ENCODE measurements at regions not wholly inside any gene's neighbourhood (a gene's known extent, or its start where the extent isn't known, plus 50 kb on each side); places are given as distances from the start of the nearest gene placed in this dataset.

DNA sequence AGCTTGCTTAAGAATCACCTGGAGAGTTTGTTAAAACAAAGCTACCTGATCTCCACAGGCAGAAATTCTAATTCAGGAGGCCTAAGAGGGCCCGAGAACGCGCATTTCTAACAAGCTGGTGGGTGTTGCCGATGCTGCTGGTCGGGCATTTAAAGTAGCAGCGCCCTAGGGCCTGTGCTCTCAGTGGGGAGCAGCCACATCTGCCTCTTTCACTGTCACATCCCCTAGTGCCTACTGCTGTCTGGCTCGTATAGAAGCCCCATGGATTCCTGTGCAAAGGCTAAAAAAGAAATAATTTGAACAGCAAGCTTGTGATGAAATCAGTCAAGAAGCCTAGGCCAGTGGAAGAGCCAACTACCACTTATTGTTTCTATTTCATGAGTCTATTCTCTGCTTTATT lies 126.7 kb upstream of the SMIM21 start (continued):
- TF ChIP-seq CREB1 (CRISPR knock-in tag; IDR thresholded peaks at IDR 0.05; ENCODE audit: low read depth) (no peak), STAT1 (IDR thresholded peaks at IDR 0.05; ENCODE audit: unreplicated experiment) (no peak), ZNF114 (CRISPR knock-in tag; IDR thresholded peaks at IDR 0.05) (no peak), ZNF331 (CRISPR knock-in tag; IDR thresholded peaks at IDR 0.05; ENCODE audit: low read depth) (no peak)

DNA sequence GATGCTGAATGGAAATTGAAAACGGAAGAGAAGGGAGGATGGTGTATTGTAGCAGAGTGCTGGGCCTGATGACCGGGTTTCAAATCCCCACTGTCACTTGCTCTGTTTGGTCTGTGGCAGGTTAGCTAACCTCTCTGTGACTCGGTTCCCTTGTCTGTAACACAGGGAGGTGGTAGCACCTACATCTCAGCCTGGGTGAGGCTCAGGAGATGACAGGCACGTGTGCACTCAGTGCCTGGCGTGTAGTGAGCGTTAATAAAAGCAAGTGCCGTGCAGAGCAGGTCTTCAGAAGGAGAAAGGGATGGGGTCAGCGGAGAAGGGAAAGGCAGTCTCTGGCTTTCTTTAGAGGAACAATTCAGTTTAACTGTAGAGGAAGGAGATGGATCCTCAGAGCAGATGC lies 125.5 kb upstream of the SMIM21 start:
- H4K20me1 ChIP-seq (replicated peaks; ENCODE audit: insufficient read depth), result no peaks in the 10 kb centered on the region
- H2AFZ ChIP-seq, result no peak overlapping the region; the same call in 1 of the 2 replicates
- H3K4me3 Mint-ChIP-seq, result no peak overlapping the region
- no peaks in the 10 kb centered on the region; the same call in 2 of the 3 replicates for H3K9me3 Mint-ChIP-seq
- no peak for TF ChIP-seq ZNF114 (CRISPR knock-in tag; IDR thresholded peaks at IDR 0.05)
- TF ChIP-seq ZNF331 (CRISPR knock-in tag; IDR thresholded peaks at IDR 0.05; ENCODE audit: low read depth), result no peak
- TF ChIP-seq STAT1 (IDR thresholded peaks at IDR 0.05; ENCODE audit: unreplicated experiment), result no peak
- H3K27me3 Mint-ChIP-seq (ENCODE audit: insufficient read depth, low read depth, poor library complexity), result peaks cover 2% of the 10 kb centered on the region
- H3K9me2 ChIP-seq (ENCODE audit: insufficient read depth), result peaks cover 11% of the 10 kb centered on the region
- no peak overlapping the region for H3K4me3 ChIP-seq
- no peaks in the 10 kb centered on the region for H3F3A ChIP-seq (replicated peaks; ENCODE audit: low read depth)
- no peaks in the 10 kb centered on the region for H3K36me3 ChIP-seq (ENCODE audit: insufficient read depth)
- DNase-seq (ENCODE audit: low spot score) (no peak), ATAC-seq (no peak)
- H3K27ac Mint-ChIP-seq, result no peak overlapping the region
- no peak overlapping the region for H3K27ac ChIP-seq (ENCODE audit: low read depth)
- no peaks in the 10 kb centered on the region for H3K79me2 ChIP-seq (replicated peaks; ENCODE audit: insufficient read depth)
- H3K27me3 ChIP-seq (ENCODE audit: insufficient read depth), result no peaks in the 10 kb centered on the region
- H3K36me3 Mint-ChIP-seq (ENCODE audit: low read depth), result peaks cover 4% of the 10 kb centered on the region; the same call in 1 of the 3 replicates
- peaks cover 36% of the 10 kb centered on the region for H3K4me1 Mint-ChIP-seq
- H3K4me2 ChIP-seq, result no peak overlapping the region
- peaks cover 12% of the 10 kb centered on the region for H3K4me1 ChIP-seq (ENCODE audit: insufficient read depth)

DNA sequence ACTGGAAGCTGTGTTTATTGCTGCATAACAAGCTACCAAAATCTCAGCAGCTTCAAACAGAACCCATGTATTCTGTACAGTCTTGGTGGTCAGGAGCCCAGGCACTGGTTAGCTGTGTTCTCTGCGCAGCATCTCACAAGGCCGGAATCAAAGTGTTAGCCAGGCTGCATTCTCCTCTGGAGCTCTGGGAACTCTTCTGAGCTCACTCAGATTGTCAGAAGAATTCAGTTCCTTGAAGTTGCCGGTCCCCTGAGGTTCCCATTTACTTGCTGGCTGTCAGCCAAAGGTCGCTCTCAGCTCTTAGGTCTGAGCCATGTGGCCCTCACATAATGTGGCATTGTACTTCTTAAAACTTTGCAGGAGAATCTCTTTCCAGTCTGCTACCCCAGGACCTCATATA lies 123.6 kb upstream of the SMIM21 start:
- peaks cover 12% of the 10 kb centered on the region for H3K4me1 ChIP-seq (ENCODE audit: insufficient read depth)
- H3K36me3 Mint-ChIP-seq (ENCODE audit: low read depth), result peaks cover 4% of the 10 kb centered on the region; the same call in 1 of the 3 replicates
- H3F3A ChIP-seq (replicated peaks; ENCODE audit: low read depth), result no peaks in the 10 kb centered on the region
- peaks cover 2% of the 10 kb centered on the region for H3K27me3 Mint-ChIP-seq (ENCODE audit: insufficient read depth, low read depth, poor library complexity)
- H3K4me1 Mint-ChIP-seq, result peaks cover 35% of the 10 kb centered on the region
- H2AFZ ChIP-seq, result no peak overlapping the region
- peaks cover 2% of the 10 kb centered on the region; the same call in 1 of the 3 replicates for H3K9me3 Mint-ChIP-seq
- no peak overlapping the region for H3K4me3 Mint-ChIP-seq
- no peaks in the 10 kb centered on the region for H3K36me3 ChIP-seq (ENCODE audit: insufficient read depth)
- H3K9me2 ChIP-seq (ENCODE audit: insufficient read depth), result peaks cover under 1% of the 10 kb centered on the region
- no peak overlapping the region for H3K4me3 ChIP-seq
- no peaks in the 10 kb centered on the region for H3K79me2 ChIP-seq (replicated peaks; ENCODE audit: insufficient read depth)
- no peak overlapping the region for H3K27ac Mint-ChIP-seq
- H3K4me2 ChIP-seq, result no peak overlapping the region
- no peak for DNase-seq (ENCODE audit: low spot score)
- ATAC-seq, result no peak
- no peak overlapping the region for H3K27ac ChIP-seq (ENCODE audit: low read depth)
- no peaks in the 10 kb centered on the region for H3K27me3 ChIP-seq (ENCODE audit: insufficient read depth)
- no peaks in the 10 kb centered on the region for H4K20me1 ChIP-seq (replicated peaks; ENCODE audit: insufficient read depth)
- TF ChIP-seq, protein P1, sequence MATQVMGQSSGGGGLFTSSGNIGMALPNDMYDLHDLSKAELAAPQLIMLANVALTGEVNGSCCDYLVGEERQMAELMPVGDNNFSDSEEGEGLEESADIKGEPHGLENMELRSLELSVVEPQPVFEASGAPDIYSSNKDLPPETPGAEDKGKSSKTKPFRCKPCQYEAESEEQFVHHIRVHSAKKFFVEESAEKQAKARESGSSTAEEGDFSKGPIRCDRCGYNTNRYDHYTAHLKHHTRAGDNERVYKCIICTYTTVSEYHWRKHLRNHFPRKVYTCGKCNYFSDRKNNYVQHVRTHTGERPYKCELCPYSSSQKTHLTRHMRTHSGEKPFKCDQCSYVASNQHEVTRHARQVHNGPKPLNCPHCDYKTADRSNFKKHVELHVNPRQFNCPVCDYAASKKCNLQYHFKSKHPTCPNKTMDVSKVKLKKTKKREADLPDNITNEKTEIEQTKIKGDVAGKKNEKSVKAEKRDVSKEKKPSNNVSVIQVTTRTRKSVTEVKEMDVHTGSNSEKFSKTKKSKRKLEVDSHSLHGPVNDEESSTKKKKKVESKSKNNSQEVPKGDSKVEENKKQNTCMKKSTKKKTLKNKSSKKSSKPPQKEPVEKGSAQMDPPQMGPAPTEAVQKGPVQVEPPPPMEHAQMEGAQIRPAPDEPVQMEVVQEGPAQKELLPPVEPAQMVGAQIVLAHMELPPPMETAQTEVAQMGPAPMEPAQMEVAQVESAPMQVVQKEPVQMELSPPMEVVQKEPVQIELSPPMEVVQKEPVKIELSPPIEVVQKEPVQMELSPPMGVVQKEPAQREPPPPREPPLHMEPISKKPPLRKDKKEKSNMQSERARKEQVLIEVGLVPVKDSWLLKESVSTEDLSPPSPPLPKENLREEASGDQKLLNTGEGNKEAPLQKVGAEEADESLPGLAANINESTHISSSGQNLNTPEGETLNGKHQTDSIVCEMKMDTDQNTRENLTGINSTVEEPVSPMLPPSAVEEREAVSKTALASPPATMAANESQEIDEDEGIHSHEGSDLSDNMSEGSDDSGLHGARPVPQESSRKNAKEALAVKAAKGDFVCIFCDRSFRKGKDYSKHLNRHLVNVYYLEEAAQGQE (IDR thresholded peaks at IDR 0.05; ENCODE audit: unreplicated experiment), result no peak
- TF ChIP-seq ZNF331 (CRISPR knock-in tag; IDR thresholded peaks at IDR 0.05; ENCODE audit: low read depth) (no peak), STAT1 (IDR thresholded peaks at IDR 0.05; ENCODE audit: unreplicated experiment) (no peak), ZNF114 (CRISPR knock-in tag; IDR thresholded peaks at IDR 0.05) (no peak), POLR2AphosphoS5 (IDR thresholded peaks at IDR 0.05; ENCODE audit: low read depth) (no peak), EZH2 (IDR thresholded peaks at IDR 0.05; ENCODE audit: low read depth, unreplicated experiment) (no peak)
- TF ChIP-seq, protein P2, sequence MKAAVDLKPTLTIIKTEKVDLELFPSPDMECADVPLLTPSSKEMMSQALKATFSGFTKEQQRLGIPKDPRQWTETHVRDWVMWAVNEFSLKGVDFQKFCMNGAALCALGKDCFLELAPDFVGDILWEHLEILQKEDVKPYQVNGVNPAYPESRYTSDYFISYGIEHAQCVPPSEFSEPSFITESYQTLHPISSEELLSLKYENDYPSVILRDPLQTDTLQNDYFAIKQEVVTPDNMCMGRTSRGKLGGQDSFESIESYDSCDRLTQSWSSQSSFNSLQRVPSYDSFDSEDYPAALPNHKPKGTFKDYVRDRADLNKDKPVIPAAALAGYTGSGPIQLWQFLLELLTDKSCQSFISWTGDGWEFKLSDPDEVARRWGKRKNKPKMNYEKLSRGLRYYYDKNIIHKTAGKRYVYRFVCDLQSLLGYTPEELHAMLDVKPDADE (IDR thresholded peaks at IDR 0.05), result no peak
- TF ChIP-seq, protein P3, sequence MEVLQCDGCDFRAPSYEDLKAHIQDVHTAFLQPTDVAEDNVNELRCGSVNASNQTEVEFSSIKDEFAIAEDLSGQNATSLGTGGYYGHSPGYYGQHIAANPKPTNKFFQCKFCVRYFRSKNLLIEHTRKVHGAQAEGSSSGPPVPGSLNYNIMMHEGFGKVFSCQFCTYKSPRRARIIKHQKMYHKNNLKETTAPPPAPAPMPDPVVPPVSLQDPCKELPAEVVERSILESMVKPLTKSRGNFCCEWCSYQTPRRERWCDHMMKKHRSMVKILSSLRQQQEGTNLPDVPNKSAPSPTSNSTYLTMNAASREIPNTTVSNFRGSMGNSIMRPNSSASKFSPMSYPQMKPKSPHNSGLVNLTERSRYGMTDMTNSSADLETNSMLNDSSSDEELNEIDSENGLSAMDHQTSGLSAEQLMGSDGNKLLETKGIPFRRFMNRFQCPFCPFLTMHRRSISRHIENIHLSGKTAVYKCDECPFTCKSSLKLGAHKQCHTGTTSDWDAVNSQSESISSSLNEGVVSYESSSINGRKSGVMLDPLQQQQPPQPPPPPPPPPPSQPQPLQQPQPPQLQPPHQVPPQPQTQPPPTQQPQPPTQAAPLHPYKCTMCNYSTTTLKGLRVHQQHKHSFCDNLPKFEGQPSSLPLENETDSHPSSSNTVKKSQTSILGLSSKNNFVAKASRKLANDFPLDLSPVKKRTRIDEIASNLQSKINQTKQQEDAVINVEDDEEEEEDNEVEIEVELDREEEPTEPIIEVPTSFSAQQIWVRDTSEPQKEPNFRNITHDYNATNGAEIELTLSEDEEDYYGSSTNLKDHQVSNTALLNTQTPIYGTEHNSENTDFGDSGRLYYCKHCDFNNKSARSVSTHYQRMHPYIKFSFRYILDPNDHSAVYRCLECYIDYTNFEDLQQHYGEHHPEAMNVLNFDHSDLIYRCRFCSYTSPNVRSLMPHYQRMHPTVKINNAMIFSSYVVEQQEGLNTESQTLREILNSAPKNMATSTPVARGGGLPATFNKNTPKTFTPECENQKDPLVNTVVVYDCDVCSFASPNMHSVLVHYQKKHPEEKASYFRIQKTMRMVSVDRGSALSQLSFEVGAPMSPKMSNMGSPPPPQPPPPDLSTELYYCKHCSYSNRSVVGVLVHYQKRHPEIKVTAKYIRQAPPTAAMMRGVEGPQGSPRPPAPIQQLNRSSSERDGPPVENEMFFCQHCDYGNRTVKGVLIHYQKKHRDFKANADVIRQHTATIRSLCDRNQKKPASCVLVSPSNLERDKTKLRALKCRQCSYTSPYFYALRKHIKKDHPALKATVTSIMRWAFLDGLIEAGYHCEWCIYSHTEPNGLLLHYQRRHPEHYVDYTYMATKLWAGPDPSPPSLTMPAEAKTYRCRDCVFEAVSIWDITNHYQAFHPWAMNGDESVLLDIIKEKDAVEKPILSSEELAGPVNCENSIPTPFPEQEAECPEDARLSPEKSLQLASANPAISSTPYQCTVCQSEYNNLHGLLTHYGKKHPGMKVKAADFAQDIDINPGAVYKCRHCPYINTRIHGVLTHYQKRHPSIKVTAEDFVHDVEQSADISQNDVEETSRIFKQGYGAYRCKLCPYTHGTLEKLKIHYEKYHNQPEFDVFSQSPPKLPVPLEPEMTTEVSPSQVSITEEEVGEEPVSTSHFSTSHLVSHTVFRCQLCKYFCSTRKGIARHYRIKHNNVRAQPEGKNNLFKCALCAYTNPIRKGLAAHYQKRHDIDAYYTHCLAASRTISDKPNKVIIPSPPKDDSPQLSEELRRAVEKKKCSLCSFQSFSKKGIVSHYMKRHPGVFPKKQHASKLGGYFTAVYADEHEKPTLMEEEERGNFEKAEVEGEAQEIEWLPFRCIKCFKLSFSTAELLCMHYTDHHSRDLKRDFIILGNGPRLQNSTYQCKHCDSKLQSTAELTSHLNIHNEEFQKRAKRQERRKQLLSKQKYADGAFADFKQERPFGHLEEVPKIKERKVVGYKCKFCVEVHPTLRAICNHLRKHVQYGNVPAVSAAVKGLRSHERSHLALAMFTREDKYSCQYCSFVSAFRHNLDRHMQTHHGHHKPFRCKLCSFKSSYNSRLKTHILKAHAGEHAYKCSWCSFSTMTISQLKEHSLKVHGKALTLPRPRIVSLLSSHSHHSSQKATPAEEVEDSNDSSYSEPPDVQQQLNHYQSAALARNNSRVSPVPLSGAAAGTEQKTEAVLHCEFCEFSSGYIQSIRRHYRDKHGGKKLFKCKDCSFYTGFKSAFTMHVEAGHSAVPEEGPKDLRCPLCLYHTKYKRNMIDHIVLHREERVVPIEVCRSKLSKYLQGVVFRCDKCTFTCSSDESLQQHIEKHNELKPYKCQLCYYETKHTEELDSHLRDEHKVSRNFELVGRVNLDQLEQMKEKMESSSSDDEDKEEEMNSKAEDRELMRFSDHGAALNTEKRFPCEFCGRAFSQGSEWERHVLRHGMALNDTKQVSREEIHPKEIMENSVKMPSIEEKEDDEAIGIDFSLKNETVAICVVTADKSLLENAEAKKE (CRISPR knock-in tag; IDR thresholded peaks at IDR 0.05), result no peak

Measured in GM23338 (cell line).